22Rv1 (cell line): ENCODE measurements at regions not wholly inside any gene's neighbourhood (a gene's known extent, or its start where the extent isn't known, plus 50 kb on each side); places are given as distances from the start of the nearest gene placed in this dataset.

Source experiments
- ZFX ChIP-seq: fragments of 450-650 bp; IDR thresholded peaks from 2 replicates; pipeline ENCODE4 v1.6.1; 2017; ENCODE audit warnings: antibody characterized with exemption, borderline replicate concordance
- TF ChIP-seq, protein P1 (sequence below): fragments of 450-650 bp; IDR thresholded peaks from 2 replicates; pipeline ENCODE4 v1.5.1; 2017; ENCODE audit warnings: mild to moderate bottlenecking

DNA sequence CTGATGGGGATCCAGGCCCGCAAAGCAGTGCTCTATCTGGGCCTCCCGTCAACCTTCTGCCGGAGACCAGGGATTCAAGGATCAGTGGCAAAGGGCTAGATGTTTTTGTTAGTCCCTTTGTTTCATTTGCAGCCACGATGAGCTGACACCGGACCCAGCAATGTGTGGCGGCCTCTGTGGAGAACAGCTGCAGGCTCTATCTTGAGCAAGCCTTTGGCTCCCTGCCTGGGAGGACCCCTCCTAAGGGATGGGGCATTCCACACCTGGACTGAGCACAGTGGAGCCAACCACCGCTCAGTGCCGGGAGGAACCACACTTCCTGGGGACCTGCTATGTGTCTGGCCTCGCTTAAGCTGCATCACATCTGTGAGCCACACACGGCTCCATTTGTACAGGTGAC, 215.8 kb downstream of the RBFOX3 start:
- TF ChIP-seq, protein P1, sequence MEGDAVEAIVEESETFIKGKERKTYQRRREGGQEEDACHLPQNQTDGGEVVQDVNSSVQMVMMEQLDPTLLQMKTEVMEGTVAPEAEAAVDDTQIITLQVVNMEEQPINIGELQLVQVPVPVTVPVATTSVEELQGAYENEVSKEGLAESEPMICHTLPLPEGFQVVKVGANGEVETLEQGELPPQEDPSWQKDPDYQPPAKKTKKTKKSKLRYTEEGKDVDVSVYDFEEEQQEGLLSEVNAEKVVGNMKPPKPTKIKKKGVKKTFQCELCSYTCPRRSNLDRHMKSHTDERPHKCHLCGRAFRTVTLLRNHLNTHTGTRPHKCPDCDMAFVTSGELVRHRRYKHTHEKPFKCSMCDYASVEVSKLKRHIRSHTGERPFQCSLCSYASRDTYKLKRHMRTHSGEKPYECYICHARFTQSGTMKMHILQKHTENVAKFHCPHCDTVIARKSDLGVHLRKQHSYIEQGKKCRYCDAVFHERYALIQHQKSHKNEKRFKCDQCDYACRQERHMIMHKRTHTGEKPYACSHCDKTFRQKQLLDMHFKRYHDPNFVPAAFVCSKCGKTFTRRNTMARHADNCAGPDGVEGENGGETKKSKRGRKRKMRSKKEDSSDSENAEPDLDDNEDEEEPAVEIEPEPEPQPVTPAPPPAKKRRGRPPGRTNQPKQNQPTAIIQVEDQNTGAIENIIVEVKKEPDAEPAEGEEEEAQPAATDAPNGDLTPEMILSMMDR = no peak
- TF ChIP-seq ZFX = no peak
